Fibroblast of skin of scalp (primary cell): ENCODE measurements at regions not wholly inside any gene's neighbourhood (a gene's known extent, or its start where the extent isn't known, plus 50 kb on each side); places are given as distances from the start of the nearest gene placed in this dataset.

ENCODE experiments used
- DNase-seq: peaks from one replicate; pipeline ENCODE4 v3.0.0-alpha.2; 2013

DNA sequence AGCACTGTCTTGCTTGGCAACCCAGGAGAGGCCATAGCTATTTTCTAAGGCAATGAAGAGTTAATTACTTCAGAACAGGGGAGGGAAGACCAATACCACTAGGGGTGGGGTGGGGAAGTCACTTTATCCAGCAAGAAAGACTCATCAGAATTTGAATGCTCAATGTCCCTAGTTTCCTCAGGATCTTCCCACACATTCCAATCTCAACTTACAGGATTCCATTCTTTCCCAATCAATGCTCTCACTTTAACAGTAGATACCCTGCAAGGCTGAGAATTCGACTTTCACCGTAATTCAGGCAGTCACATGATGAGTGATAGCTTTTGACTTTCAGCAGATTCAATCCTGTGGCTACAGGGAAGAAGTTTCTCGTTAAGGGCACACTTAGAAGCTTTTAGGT is 526.6 kb upstream of the SEL1L start:
- DNase-seq = no peak

DNA sequence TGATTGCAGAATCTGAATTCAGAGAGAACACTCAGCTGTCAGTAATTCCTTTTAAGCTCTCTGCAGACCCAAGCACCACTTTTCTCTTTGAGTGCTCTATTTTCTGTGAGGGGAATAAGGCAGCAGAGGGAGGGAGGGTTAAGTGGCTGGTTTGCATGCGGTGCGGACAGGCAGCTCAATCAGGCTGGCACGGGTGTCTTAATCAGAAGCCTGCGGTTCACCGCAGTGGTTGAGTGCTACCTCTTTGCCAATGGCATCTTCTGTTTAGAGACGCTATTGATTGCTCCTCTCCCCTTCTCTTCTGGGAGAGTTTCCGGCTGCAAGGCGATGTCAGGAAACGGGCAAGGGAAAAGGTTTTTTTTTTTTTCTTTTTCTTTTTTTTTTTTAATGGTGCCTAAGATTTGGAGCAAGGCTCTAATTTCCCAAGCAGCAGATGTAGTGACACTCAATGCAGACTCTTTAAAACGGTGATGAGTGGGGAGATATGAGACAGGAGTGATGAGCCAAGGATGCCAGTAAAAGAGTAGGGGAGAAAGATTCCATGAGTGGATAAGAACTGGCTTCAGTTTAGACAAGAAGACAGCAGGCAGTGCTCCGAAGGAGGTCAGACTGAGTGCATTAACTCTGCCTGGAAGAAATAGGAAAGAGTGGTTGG is 533.7 kb upstream of the SEL1L start:
- DNase-seq = no peak

DNA sequence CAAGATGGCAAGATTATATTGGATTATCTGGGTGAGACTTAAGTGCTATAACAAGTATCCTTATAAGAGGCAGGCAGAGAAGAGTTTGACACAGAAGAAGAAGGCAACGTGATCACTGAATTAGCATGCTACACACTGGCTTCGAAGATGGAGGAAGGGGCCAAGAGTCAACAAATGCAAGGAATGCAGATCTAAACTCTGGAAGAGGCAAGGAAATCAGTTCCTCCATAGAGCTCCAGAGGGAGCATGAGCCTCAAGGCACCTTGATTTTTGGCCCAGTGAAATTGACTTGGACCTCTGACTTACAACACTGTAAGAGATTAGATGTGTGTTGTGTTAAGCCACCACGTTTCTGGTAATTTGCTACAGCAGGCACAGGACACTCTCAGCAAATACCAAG is 536.4 kb upstream of the SEL1L start:
- DNase-seq = no peak

DNA sequence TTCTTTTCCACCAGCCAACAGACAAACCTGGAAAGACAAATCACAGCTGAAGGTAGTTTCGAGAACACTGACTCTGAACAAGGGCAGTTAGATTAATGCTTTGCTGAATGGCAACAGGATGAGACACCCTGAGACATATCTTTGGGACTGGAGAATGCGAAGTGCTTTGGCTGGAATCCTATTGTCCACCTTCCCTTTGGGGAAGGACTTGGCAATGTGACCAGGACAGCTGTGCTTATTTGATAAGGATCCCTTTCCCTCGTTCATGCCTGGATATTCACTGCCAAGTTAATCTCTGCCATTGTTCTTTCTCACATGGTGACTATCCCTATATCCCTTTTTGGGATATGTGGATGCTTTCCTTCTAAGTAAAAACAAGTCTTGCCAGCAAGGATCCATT is 537.1 kb upstream of the SEL1L start:
- DNase-seq = no peak

DNA sequence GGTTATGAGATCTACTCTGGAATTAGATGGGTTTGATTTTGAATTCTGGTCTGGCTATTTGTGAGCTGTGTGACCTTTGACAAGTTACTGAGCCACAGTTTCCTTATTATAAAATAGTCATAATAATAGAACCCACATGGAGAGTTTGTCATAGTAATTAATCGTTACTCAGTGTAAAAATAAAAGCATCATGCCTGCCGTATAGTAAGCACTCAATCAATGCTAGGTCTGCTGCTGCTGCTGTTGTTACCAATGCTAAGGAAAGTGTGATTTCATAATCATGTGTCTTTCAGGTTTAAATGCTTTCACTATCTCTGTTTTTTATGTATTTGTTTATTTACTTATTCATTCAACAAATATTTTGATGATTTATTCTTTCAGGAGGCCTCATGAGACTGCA is 539.9 kb upstream of the SEL1L start:
- no peak for DNase-seq

DNA sequence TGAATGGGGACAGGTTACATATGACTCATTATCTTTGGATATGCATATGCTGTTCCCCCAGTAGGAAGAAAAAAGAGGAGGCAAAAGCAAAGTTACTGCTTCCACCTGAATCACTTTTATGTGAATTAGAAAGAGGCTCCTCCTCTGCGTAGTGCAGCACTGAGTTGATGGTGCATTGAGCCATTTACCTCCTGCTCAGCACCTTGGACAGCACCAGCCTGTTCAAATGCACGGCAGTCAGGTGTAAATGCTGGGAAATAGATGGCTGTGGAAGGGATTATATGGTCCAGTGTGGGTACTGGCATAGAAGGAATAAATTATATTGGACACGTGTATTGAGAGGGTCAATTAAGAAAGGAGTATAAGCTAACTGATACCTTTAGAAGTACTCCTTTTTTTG is 541.9 kb upstream of the SEL1L start:
- DNase-seq = peak; percentile 19

DNA sequence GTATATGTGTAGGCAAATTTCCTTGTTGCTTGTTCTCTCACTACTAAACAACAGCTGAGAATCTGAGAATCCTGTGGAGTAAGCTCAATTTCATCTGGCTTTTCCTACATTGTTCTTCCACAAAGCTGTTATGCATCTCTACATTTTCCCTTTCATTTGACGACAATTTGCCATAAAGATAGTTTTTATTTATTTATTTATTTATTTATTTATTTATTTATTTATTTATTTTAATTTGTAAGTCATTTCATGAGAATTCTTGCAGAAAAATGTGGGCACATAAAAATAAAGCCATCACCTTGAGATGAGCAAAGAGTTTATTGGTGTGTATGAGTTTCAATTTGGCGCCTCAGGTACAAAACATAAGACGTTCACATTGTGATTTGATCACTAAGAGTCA is 545.9 kb upstream of the SEL1L start:
- DNase-seq = no peak

DNA sequence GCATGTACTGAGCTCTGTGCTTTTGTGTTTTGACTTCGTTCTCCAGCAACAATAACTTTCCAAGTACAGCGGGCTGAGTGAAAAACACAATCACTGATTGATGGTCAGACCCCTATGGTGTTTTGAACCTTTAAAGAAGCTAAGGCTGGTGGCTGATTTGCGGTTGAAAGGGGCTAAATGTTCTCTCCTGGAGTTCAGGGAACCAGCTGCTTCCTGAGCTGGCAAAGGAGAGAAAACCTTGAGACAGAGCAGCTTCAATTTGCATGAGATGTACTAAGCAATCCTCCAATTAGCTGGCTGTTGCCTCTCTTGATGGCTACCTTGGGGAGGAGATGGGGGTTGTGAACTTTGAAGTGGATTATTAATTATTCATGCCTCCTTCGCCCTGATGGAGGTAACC is 546.7 kb upstream of the SEL1L start:
- DNase-seq = no peak

DNA sequence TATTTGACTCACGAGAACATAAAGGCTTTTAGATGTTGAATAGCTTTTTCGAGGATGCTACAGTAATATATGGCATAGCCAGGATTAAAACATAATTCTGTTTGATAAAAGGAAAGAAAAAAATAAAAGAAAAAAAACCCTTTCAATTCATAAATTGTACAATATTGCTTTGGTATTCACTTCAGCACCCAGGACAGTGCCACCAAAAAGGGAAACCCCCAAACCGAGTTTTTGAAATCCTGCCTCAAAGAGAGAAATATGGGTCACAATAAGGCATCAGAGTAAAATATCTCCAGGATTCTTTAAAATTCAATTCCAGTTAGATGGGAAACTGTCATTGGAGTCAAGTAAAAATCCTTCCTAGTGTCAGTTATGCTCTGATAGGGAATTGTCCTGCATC is 551.2 kb upstream of the SEL1L start:
- DNase-seq = no peak

DNA sequence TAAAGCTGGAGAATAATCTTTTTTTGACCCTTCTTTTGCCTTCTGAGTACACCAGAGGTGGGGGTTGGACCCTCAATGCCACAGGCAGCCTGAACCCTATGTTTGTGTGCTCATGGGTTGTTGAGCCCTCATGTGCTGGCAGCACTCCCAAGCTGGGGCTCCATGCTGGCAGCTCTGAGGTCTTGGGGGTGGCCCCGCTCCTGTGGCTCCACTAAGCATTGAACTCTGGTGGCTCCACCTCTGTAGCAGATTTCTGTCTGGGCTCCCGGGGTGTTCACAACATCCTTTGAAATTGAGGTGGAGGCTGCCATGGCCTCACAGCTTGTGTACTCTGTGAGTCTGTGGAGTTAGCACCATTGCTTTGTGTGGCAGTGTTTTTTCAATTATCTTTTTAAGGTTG is 557.4 kb upstream of the SEL1L start:
- no peak for DNase-seq

DNA sequence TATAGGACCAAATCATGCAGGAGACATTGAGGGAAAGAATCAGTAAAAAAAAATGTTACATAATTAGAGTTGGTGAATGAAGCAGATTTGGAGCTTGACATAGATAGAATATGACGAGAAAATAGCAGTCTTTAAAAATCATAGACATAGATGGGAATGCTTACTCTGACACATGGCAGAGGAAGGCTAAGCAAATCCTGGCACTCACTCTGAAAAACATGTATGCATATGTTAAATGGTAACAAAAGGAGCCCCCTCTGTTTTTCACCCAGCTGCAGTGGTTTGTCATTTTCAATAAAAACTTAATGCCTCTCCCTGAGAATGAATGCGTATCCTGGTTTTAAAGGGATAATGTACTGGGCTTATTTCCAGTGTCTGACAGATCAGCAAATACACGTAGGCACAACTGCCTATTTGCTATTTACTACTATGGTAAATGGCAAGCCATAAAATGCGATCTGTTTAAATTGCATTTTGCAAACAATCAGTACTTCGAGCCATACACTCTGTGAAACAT is 561.2 kb upstream of the SEL1L start:
- DNase-seq = no peak

DNA sequence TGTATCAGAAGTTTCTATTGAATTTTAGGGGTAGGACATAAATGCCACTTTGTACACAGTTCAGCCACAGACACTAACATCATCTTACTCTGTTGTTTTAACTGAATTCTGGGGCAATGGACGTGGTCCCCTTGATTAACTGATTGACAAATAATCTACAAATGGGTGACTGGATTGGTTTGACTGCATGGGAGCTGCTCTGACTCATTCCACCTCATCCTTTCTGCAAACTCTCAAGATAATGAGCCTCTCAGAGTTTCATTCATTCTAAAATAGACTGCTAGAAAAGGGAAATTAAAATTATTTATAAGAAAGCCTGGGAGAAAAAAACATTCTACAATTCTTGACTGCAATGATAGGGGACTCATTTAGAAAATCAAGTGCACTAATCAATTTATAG is 570.4 kb upstream of the SEL1L start:
- DNase-seq = no peak

DNA sequence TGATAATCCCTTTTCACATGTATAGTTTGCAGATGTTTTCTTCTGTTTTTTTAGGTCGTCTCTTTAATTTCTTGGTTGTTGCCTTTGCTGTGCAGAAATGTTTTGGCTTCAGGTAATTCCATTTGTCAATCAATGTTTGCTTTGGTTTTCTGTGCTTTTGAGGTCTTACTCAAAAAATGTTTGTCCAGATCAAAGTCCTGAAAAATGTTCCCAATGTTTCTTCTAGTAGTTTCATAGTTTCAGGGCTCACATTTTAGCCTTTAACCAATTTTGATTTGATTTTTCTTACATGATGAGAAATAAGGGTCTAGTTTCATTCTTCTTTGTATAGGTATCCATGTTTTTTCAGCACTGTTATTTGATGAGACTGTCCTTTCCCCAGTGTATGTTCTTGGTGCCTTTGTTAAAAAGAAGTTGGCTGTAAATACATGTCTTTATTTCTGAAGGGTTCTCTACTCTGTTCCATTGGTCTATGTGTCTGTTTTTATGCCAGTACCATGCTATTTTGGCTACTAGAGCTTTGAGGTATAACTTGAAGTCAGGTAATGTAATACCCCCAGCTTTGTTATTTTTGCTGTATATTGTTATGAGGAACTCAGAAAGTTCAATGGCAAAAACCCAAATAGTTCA is 578.7 kb upstream of the SEL1L start:
- DNase-seq = no peak

DNA sequence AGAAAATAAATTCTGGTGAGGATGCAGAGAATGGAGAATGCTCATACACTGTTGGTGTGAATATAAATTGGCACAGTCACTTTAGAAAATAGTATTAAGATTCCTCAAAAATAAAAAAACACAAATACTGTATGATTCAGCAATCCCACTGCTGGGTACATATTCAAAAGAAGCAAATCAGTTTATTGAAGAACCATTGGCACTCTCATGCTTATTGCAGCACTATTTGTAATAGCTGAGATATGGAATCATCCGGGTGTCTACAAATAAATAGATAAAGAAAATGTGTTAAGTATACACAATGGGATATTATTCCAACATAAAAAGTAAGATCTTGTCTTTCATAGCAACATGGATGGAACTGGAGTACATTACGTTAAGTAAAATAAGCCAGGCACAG is 579.4 kb upstream of the SEL1L start:
- no peak for DNase-seq

DNA sequence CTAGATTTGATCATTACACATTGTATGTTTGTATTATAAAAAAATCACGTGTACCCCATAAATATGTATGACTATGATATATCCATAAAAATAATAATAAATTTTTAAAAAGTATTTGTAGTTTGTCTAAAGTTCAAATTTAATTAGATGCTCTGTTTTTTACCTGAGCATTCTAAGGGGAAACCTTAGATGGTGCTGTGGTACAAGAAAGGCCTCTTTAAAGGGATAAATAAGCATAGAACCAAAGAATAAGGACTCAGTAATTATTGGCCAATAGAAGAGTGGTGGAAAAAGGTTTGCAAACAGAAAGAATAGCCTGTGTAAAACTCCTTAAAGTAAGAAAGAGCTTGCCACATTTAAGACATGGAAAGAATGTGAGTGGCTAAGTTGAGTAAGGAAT is 580.1 kb upstream of the SEL1L start:
- no peak for DNase-seq

DNA sequence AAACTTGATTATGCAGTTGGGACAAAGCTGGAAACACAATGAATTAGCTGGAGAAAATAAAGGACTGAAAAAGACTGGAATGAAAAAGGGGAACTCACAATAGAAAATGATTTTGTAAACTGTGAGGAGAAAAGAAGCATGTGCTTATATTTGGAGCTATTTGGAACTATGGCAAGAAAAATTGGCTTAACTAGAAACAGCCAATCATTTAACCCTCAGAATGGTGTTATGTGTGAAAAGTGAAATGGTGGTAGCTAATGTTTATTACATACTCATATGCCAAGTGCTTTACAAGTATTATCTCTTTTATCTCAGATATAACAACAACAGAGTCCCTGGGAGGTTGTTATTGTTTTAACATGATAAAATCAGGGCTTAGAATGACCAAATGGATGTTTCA is 583.1 kb upstream of the SEL1L start:
- DNase-seq = no peak

DNA sequence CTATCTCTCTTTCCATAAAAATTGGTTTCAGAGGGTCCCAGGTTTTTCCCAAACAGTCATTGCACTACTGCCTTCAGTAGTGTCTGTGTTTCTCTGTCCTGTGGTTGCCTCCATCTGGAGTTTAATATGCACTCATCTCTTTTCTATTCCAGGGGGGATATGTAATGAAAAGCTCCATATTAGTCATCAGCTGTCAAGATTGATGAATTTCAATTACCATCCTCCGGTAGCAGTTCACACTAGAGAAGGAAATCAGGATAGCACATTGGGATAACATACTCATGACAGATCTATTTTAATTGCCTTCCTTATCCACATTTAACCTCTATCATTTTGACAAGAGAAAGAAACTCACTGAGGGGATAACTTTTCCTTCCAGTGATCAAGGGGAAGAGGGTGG is 589.0 kb upstream of the SEL1L start:
- no peak for DNase-seq

DNA sequence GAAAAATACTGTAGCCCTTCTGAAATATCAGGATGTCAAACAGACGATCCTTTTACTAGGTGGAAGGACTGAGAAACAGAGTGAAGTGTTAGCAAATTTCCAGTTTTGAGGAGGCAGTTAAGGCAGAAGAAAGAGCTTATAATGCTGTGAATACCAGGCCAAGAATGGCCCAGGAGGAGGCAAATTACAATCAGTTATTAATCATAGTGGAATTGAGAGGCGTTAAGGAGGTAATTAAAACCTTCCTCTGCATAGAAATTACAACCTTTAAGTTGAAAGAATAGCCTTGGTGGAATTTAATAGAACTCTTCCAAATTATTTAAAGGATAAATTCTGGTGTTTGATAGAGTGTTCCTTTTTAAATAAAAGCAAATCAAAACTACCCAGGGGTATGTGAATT is 590.9 kb upstream of the SEL1L start:
- no peak for DNase-seq

DNA sequence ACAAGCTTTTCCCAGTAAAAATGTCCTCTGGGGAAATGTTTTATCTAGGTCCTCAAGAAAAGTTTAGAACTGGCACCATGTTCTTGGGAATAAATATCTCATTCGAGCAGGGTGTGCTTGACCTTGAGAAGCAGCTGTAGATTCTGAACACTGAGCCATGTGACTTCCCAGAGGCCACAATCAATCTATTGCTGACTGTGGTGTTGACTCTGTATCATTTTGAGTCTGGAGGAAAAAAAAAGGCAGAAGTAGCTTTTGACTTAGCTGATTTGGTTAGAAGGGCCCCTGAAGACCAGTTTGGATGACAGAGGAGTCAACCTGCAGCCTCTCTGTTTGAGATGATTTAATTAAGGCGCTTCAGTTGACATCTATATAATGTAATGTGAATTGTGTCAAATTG is 592.4 kb upstream of the SEL1L start:
- DNase-seq = no peak

DNA sequence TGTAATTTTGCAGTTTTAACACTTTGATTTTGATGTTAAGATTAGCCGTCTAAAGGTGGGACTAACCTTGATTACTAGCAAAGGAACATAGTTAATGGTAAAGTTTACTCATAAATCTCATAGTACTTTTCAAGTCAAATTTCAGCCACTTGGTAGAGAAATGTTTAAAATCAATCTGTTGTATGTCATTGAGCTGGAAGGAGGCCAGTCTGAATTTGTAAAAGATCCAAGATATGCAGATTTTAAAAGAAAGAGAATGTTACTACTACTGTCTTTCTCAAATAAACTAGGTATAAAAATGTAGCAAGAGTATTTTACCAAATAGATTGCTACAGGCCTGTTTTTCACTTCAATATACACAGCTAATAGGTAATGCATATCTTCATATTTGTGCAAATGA is 600.8 kb upstream of the SEL1L start:
- DNase-seq = no peak

DNA sequence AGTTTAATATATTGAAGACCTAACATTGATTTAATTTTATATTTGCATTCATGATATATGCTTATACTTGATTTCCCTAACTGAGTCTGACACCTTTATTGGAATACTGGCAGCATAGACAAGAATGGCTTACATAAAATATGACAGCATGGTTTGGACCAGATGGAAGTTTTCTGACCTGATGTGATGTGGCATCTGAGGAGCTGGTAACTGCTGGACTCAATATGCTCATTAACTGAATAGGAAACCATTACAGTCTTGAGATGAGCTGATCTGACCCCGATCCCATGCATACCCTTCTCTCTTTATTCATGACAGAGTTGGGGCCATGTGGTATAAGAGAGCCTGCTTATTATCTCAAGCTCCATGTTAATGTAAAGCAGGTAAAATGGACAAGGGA is 604.8 kb upstream of the SEL1L start:
- DNase-seq = no peak

DNA sequence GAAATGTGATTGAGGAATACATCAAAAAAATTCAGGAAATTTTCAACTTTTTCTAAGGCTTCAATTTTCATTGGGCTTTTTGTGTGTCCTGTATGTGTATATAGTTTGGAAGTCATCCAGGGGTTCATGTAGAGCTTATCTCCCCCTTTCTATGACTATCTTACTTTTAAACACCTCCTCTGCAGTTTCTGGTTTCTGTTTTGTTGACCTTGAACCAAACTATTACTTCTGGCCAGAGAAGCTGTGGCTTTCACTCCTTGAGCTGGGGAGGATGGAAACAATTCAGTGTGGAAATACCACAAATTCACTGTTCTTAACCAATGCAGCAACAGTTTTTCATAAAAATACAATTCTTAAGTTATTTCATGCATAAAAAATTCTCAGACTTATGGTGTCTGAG is 613.2 kb upstream of the SEL1L start:
- no peak for DNase-seq

DNA sequence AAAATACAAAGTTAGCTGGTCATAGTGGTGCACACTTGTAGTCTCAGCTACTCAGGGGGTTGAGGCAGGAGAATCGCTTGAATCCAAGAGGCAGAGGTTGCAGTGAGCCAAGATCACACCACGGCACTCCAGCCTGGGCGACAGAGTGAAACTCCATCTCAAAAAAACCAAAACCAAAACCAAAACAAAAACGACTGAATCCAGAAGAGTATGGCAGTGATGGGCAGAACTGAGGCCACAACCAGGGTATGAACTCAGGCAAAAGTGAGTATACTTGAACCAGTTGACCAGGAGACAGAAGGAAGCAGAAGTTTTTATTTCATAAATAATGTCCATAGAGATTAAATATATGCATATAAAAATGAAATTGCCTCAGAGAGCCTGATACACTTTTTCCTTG is 620.0 kb upstream of the SEL1L start:
- no peak for DNase-seq

DNA sequence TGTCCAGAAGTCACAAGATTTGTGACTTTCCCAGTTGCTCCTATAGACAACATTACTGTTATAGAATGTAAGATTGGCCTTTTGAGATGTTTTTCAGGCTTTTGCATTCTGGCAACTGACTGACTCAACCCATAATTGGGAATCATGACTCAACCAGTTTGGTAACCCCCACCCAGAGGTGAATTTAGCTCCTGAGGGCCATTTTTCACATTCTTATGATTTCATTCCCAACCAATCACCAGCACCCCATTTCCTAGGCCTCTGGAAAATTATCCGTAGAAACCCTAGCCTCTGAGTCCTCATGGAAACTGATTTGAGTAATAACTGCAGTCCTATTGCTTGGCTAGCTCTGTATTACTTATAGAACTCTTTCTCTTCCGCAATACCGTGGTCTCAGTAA is 626.0 kb upstream of the SEL1L start:
- DNase-seq = peak; percentile 40

DNA sequence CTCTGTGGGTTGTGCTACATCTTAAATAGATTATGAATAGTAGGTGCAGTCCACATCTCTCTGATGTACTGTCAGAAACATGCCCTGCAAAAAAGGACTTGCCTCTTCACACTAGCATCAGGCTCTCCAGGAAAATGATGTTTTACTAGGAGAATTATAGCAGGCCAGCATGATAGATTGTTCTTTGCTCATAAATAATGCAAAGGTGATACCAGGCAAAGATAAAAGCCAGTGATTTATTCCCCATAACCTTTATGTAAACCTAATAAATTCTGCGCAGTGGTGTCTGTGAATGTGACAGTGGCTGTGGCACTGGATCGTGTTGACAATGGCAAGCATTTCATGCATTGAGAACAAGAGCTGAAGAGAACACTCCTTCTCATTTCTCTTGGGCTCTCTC is 646.5 kb upstream of the SEL1L start:
- DNase-seq = no peak
